Gastrocnemius medialis (tissue), 4 donors: ENCODE measurements at regions not wholly inside any gene's neighbourhood (a gene's known extent, or its start where the extent isn't known, plus 50 kb on each side); places are given as distances from the start of the nearest gene placed in this dataset.

Experiments
- ATAC-seq, 2 donors: fragments of 150-250 bp; one replicate each; pipeline ENCODE4 v1.9.1; 2016
- DNase-seq, 2 donors: peaks; one replicate each; pipeline ENCODE4 v3.0.0-alpha.2; 2019
- H3K27ac ChIP-seq, 4 donors: fragments of 200-600 bp; sonication (generic); 1 replicate in 1 of 4; 2 replicates in 3 of 4; pipeline ENCODE4 v1.5.1; 2016 to 2018; ENCODE audit warnings: mild to moderate bottlenecking in 2 of 4, moderate library complexity in 1 of 4
- H3K27me3 ChIP-seq, 3 donors: fragments of 200-600 bp; sonication (generic) in 2 of 3; 1 replicate in 1 of 3; 2 replicates in 2 of 3; pipeline versions ENCODE4 v1.5.1 to v1.6.0; 2016 to 2019; ENCODE audit warnings: mild to moderate bottlenecking in 1 of 3, moderate library complexity in 1 of 3
- H3K36me3 ChIP-seq, 2 donors: fragments of 200-600 bp; sonication (generic) in 1 of 2; one replicate each; pipeline ENCODE4 v1.5.1; 2017 to 2018
- H3K4me1 ChIP-seq, 2 donors: fragments of 200-600 bp; sonication (generic) in 1 of 2; one replicate each; pipeline ENCODE4 v1.5.1; 2016 to 2017; ENCODE audit warnings: mild to moderate bottlenecking in 2 of 2
- H3K4me3 ChIP-seq, 4 donors: fragments of 200-600 bp; sonication (generic) in 3 of 4; 1 replicate in 1 of 4; 2 replicates in 3 of 4; pipeline ENCODE4 v1.5.1; 2016 to 2019; ENCODE audit warnings: mild to moderate bottlenecking in 2 of 4
- H3K9me3 ChIP-seq, 3 donors: fragments of 200-600 bp; sonication (generic) in 2 of 3; 1 replicate in 1 of 3; 2 replicates in 2 of 3; pipeline ENCODE4 v1.5.1; 2016 to 2019
- POLR2A ChIP-seq, 2 donors: fragments of 450-650 bp; IDR thresholded peaks; one replicate each; pipeline ENCODE4 v1.6.1; 2017; ENCODE audit warnings: antibody characterized with exemption in 2 of 2, mild to moderate bottlenecking in 2 of 2, moderate library complexity in 2 of 2
- in situ Hi-C, 4 donors: fragments of 200-750 bp; cut with MboI; loops; one replicate each; pipeline versions ENCODE4 v1.15.0 to v1.8.0; 2017; ENCODE audit warnings: low sequenced_read_pairs in 4 of 4
- intact Hi-C: fragments of 100-400 bp; cut with DNase I; formaldehyde crosslinking; loops from one replicate; pipeline ENCODE4 v1.15.1; 2023; ENCODE audit warnings: low total_unique reads
- TF ChIP-seq, protein P1 (sequence below), 5 experiments: fragments of 450-650 bp in 3 of 5; fragments of 200-600 bp in 2 of 5; sonication (generic) in 2 of 5; IDR thresholded peaks in 4 of 5; conservative IDR thresholded peaks in 1 of 5; 1 replicate in 4 of 5; 2 replicates in 1 of 5; pipeline ENCODE4 v1.5.1; 2016 to 2019; ENCODE audit warnings: antibody characterized with exemption in 5 of 5, mild to moderate bottlenecking in 3 of 5, moderate library complexity in 3 of 5

DNA sequence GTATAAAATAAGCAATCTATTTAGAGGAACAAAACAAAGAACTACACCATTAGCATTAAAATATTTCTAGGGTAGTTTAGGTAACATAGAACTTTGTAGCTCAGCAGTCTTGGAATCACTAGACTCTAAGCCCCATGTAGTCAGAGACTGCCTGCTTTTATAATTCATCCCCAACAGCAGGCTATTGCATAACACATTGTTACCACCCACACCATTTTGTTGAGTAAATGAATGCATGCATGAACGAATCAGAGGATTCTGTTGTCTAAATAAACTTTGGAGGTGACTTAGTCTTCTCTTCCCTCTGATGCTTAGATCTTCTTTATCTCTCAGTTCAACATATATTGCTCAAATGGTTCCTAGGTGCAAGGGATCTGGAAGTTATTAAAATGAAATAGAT, 167.6 kb upstream of the TNP1 start:
- Histone ChIP-seq H3K4me3 (no peak overlapping the region), H3K4me1 (no peaks in the 10 kb centered on the region), H3K36me3 (no peaks in the 10 kb centered on the region), H3K27ac (no peak overlapping the region), H3K9me3 (no peaks in the 10 kb centered on the region), H3K27me3 (no peaks in the 10 kb centered on the region)
- TF ChIP-seq, protein P1, sequence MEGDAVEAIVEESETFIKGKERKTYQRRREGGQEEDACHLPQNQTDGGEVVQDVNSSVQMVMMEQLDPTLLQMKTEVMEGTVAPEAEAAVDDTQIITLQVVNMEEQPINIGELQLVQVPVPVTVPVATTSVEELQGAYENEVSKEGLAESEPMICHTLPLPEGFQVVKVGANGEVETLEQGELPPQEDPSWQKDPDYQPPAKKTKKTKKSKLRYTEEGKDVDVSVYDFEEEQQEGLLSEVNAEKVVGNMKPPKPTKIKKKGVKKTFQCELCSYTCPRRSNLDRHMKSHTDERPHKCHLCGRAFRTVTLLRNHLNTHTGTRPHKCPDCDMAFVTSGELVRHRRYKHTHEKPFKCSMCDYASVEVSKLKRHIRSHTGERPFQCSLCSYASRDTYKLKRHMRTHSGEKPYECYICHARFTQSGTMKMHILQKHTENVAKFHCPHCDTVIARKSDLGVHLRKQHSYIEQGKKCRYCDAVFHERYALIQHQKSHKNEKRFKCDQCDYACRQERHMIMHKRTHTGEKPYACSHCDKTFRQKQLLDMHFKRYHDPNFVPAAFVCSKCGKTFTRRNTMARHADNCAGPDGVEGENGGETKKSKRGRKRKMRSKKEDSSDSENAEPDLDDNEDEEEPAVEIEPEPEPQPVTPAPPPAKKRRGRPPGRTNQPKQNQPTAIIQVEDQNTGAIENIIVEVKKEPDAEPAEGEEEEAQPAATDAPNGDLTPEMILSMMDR (IDR thresholded peaks at IDR 0.05 in 4 of 5, conservative IDR thresholded peaks at IDR 0.05 in 1 of 5): no peak
- no peak for TF ChIP-seq POLR2A (IDR thresholded peaks at IDR 0.05)
- intact Hi-C loops (no loop called here), in situ Hi-C loops (no loop called here)
- ATAC-seq: no peak
- no peak for DNase-seq

DNA sequence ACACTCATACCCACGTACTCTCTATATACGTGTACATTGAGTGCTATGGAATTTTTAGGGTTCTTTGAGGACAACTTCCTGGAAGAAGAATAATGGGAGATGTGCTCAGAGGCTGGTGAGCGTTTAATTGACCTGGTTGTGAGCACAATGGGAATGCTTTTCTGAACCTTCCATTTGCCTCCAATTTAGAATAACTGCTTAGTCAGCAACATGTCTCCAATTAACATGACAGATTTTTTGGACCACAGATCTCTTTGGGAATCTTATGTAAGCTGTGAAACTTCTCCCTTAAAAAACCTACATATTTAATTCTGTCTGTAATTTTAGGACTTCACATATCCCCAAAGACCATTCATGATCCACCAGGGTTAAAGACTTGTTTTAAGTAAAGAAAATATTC, 166.7 kb upstream of the TNP1 start:
- intact Hi-C loops: no loop called here
- H3K27me3 ChIP-seq: no peaks in the 10 kb centered on the region
- no peaks in the 10 kb centered on the region for H3K9me3 ChIP-seq
- no peak for TF ChIP-seq POLR2A (IDR thresholded peaks at IDR 0.05)
- H3K27ac ChIP-seq: no peak overlapping the region
- DNase-seq (no peak), ATAC-seq (no peak)
- H3K4me1 ChIP-seq: no peaks in the 10 kb centered on the region
- H3K4me3 ChIP-seq: no peak overlapping the region
- H3K36me3 ChIP-seq: no peaks in the 10 kb centered on the region
- in situ Hi-C loops: no loop called here

DNA sequence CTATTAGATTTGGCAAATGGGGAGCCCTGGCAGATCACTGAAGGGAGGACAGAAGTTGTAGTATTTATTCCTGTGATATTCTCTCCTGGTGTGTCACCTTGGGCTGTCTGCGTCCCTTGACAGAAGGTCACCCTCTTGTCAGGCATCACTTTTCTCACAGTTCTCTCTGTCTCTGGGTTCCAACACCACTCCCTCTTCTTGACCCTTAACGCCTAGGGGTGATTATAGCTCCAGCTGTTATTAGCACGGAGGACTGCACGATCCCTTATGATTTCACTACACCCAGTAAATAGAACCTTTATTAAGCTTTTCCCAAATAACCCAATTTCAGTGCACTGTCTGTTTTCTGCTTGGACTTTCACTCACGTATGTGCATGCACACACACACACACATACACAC, 166.3 kb upstream of the TNP1 start:
- TF ChIP-seq, protein P1 (IDR thresholded peaks at IDR 0.05 in 4 of 5, conservative IDR thresholded peaks at IDR 0.05 in 1 of 5): no peak
- no peak for TF ChIP-seq POLR2A (IDR thresholded peaks at IDR 0.05)
- ATAC-seq (no peak), DNase-seq (no peak)
- in situ Hi-C loops: no loop called here
- Histone ChIP-seq H3K9me3 (no peaks in the 10 kb centered on the region), H3K36me3 (no peaks in the 10 kb centered on the region), H3K27me3 (no peaks in the 10 kb centered on the region), H3K4me3 (no peak overlapping the region), H3K4me1 (no peaks in the 10 kb centered on the region), H3K27ac (no peak overlapping the region)
- intact Hi-C loops: no loop called here

DNA sequence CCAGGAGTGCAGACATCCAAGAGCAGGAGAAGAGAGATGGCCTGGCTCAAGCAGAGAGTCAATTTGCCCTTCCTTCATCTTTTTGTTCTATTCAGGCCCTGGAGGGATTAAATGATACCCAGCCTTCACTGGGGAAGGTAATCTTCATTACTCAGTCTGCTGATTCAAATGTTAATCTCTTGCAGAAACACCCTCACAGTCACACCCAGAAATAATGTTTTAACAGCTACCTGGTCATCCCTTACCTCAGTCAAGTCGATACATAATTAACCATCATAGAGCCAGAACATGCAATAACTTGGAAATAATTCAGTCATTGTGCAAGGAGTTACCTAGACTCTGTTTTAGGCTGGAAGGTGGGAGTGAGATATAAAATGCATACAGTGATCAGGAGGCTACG, 163.7 kb upstream of the TNP1 start:
- DNase-seq (no peak), ATAC-seq (no peak)
- intact Hi-C loops: no loop called here
- in situ Hi-C loops: no loop called here
- H3K27ac ChIP-seq: no peak overlapping the region
- H3K4me1 ChIP-seq: no peaks in the 10 kb centered on the region
- H3K4me3 ChIP-seq: no peak overlapping the region
- H3K27me3 ChIP-seq: no peaks in the 10 kb centered on the region
- TF ChIP-seq POLR2A (IDR thresholded peaks at IDR 0.05): no peak
- TF ChIP-seq, protein P1 (IDR thresholded peaks at IDR 0.05 in 4 of 5, conservative IDR thresholded peaks at IDR 0.05 in 1 of 5): no peak
- no peaks in the 10 kb centered on the region for H3K9me3 ChIP-seq
- H3K36me3 ChIP-seq: no peaks in the 10 kb centered on the region

DNA sequence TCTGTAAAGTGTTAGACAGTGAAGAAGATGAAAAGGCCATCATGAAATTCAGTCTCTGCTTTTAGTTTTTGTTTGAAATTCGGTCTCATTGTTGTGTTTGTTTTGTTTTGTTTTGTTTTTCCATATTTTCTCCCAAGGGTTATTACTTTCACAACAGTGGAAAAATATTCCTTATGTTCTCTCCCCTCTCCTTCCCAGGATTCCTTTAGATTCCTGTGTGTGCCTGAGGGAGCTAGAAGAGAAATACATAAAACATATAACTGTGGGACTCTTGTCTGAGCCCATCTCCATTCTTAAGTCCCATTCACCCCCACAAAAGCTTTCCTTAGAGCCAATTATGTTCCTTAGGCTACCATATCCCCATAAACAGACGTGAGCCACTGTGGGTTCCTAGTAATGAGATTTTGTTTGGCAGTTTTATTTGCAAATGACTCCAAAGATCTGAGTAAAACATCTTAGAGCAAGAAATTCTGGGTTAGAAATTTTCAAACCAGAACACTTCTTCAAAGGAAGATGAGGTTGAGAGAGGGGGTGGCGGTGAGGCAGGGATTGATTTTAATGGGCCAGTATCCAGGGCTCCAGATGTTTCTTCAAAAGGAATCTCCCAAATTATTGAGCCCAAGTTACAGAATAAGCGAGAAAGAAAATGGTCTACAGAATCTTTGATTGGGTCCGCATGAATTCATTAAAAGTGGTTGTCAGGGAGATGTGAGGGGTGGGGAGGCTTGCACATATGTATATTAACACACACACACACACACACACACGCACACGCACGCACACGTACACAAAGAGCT, 157.8 kb upstream of the TNP1 start:
- in situ Hi-C loops: no loop called here
- intact Hi-C loops: no loop called here
- H3K27me3 ChIP-seq: no peaks in the 10 kb centered on the region
- H3K4me1 ChIP-seq: no peaks in the 10 kb centered on the region
- H3K36me3 ChIP-seq: no peaks in the 10 kb centered on the region
- no peak for DNase-seq
- no peak overlapping the region for H3K4me3 ChIP-seq
- TF ChIP-seq, protein P1 (IDR thresholded peaks at IDR 0.05 in 4 of 5, conservative IDR thresholded peaks at IDR 0.05 in 1 of 5): no peak
- TF ChIP-seq POLR2A (IDR thresholded peaks at IDR 0.05): no peak
- ATAC-seq: no peak
- H3K9me3 ChIP-seq: no peaks in the 10 kb centered on the region
- H3K27ac ChIP-seq: no peak overlapping the region
